ENCODE measurements at regions not wholly inside any gene's neighbourhood (a gene's known extent, or its start where the extent isn't known, plus 50 kb on each side); places are given as distances from the start of the nearest gene placed in this dataset.

DNA sequence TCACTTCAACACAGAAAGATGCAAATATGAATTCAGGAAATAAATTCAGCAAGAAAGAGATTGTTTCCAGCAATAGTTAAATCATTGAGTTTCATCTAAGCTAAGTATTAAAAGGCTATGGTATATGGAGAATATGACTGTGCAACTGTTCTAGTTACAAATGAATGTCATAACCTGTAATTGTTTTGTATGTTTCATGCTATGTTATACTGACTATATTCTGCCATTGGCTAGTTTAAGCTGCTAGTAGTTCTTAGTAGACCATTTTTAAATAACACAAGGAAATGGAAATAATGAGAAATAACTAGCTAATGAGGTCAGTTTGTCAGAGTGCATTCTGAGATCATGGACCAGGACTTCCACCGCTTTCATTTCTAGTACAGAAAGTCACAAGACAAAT, 1154.9 kb upstream of the TMEFF2 start:
- no peak for DNase-seq

DNA sequence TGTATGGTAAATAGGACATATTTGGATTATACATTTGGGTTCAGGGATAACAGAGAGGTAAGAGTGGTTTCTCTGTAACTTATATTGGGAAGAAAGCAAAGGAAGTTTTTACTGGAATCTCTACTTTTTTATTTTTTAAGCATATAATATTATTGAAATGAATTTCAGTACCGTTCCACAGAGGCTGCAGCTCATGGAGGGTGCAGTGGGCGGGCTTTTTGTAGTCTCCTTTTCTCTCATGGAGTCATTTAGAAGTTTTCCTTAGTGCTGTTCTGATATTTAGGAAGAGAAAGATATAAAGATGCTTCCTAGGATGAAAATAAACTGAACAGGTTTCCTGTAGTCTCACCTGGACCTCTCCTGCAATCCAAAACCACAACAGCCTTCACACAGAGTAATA, 1153.3 kb upstream of the TMEFF2 start:
- no peak for DNase-seq

DNA sequence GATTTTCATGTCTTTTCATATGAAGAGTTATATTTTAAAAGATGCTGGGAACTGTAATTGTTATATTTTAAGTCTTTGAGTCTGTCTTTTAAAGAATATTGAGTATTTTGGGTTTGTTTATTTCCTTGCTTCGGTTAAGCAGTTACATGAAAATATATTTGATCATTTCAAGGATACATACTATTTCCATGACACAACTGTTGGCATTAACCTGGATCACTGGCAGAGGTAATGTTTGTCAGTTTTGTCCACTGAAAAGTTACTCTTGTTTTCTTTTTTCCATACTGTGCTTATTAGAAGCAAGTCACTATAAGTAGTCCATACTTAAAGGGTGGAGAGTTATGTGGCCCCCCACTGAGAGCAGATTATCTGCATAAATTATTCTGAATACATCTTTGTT, 1142.0 kb upstream of the TMEFF2 start:
- no peak for DNase-seq

DNA sequence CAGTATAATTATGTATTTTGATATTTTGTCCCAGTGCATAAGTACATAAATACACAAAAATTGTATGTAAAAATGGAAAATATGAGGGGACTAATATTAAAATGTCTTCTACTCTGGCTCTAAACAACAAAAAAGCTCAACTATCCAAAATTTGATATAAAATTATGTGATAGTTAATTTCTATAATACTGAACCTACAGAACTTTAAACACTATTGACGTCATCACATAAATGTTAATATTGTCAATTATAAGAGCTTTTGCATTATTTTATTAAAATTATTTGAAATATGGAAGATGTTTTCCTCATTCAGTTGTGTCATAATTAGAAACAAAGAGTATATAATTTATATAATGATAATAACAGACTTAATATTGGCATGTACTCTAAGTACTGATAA, 1139.7 kb upstream of the TMEFF2 start:
- no peak for DNase-seq

DNA sequence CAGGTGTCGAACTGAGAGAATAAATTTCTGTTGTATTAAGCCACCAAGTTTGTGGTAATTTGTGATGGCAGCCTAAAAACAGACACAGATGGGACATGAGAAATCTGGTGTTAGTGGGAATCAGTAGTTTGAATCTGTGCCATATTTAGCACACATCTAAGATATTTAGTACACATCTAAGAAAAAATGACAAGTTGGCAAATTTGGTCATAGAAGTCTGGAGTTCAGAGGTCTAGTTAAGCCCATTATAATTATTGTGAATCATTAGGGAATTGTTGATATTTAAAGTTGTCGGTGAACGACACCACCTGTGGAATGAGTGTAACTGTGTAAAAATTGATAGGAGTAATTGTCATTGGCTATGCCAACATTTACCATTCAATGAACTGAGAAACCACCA, 1138.8 kb upstream of the TMEFF2 start:
- DNase-seq, result no peak

DNA sequence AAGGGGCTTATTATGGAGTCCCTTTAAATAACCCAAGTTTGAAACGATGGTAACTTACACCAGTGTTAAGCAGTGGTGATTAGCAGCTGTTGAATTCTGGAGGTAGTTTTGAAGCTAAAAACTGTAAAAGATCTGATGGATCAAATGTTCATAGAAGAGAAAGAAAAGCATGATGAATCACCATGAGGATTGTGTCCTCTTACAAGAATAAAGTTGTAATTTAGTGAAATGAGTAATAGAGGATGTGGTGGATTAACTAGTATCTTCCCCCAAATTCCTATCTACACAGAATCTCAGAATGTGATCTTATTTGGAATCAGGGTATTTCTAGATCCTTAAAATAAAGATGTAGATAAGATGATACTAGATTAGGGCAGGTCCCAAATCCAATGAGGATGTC, 1138.2 kb upstream of the TMEFF2 start:
- no peak for DNase-seq

DNA sequence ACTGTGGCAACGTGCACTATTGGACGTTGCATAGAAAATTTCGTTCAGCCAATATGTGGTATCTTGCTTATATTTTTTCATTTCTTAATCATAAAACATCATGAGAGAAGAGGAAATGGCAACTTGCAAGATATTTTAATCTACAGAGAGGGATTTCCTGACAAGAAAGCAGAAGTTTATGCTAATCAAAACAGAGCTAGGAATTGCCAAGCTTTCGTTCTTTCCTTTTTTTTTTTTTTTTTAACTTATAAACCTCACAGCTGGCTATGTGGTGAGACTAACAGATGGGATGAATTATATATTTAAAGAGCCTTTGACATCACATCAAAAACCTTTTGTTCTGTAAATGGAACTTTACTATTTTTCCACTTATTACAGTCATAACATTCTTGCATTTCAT, 1136.9 kb upstream of the TMEFF2 start:
- no peak for DNase-seq

DNA sequence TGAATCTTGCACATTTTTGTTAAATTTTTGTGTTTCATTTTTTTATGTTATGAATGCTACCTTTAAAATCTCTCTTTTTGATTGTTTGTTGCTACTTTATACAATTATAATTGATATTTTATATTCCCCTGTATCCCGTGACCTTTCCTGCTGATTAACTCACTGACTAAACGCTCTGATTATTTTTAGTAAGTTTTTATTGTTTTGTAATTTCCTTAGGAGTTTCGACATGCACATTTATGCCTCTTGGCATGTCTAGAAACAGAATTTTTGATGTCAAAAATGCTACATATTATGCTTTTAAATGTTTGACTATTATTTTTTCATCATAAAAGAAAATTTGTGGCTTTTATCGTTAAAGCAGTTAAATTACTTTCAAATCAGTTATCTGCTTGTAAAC, 1131.6 kb upstream of the TMEFF2 start:
- no peak for DNase-seq

DNA sequence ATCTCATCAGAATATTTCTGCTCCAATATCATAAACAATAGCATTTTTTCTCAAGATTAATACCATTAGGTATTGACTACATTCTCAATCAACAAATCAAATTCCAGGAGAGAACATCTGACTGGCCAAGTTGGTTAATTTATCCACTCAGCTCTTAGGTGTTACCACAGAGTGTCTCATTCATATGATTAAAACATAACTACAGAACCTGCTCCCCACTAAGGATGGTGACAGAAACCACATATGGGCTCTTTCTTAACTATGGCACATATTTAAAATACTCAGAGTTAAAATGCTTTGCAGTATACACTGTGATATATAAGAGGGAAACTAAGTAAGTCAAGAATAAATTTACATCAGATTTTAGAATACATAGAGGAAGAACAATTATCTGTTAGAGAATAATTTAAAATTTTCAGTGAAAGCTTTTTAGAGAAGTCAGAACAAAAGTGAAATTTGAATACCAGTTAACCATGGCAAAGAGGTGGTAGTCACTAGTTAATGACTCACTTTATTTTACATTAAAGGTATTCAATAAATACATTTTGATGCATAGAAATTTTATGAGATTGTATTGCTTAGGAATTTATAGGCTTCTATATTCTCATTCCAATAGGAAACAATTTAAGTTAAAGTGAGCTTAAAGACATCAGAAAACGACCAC, 1120.8 kb upstream of the TMEFF2 start:
- DNase-seq, result no peak

DNA sequence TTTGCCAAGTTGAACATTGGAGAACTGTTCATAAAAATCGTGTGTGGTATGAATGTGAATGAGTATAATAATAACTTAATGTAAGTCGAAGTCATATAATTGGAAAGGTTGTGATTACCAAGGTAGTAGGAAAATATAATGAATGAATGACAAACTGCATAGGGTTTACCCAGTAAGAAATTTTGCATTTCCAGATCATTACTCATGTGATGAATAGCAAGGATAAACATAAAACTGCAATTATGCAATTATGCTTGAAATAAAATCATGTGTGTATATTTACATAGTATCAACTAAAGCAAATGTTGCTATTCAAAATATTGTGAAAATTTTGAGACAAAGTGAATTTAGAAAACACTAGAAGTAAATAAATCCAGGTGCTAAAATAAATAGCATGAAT, 1108.7 kb upstream of the TMEFF2 start:
- peak; percentile 67 for DNase-seq

DNA sequence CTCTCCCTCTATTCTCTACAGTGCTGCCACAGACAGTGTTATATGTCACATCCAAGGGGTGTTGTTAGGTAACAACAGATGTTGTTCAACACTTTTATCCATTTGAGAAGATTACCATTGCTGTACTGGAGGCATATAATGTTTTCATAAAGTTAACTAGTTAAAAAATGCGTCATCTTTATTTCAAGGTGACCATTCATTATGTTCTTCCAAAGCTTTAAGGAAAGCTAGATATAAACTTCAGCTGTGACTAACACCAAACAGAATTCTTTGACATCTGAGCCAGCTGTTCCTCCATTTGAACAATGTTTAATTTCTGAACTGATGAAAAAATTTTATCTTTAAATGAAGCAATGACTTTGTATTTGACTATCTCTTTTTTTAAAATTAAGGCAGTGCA, 1099.6 kb upstream of the TMEFF2 start:
- no peak for DNase-seq

DNA sequence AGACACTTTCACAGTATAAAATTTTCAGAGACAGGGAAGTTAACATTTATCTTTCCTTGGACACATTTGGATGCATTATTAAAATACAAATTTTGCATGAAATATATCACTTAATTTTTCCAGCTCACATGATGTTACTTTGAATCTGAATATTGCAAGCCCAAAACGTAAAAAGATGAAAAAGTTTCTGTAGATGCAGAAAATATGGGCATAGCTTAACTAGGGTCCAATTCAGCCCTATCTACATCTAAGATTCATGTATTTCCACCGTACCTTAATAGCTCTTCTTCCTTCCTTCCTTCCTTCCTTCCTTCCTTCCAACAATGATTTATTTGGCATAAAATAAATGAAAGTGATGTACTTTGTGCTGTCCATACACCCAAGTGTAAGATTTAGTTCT, 1084.6 kb upstream of the TMEFF2 start:
- DNase-seq, result no peak

DNA sequence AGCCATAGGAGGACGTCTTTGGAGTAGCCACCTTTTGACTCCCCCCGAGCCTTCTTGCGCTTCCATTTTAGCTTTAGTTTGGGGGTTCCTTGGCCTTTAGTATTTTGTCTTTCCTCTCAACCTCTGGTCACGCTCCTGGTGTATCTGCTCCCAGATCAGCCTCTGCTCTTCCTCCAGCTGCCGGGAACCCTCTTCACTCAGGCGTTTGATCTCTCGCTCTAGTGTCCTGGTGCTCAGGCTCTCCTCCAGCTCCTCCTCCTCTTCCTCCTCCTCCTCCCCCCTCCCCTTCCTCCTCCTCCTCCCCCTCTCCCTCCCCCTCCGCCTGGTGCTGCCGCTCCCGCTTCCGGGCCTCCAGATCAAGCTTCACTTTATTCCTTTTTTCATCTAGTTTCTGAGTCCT, 1082.3 kb upstream of the TMEFF2 start:
- DNase-seq, result no peak

DNA sequence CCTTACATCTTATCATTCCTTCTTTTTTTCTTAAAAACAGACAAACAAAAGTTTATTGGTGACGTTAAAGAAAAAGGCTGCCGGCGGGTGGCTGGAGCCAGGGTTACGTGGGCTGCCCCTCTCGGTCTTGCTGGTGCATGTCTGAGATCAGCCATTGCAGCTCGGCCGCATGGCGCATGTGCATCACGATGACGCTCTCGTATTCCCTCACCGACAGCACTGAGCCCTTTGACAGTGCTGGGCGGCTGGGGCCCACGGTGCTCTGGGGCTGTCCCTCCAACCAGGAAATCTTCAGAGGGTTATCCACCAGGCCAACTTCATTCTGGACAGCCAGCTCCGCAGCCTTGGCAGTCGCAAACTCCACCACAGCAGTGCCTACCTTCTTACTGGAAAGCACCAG, 1081.8 kb upstream of the TMEFF2 start:
- no peak for DNase-seq

DNA sequence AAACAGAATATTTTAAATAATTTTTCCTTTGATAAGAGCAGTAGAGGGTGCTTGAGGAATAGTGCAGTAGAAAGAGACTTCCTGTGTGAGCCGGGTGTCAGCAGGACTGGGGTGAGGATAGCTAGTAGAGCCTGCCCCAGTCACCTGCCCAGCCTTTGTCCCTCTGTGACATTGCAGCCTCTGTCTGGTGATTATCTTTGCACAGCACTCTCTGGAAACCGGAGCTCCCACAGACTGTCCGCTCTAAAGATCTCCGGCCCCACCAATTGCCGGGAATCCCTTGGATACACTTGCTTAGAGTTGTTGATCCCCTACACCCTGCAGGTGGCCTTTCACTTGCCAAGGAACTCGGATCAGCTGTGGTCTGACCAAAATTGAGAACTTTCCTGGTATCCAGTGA, 1081.3 kb upstream of the TMEFF2 start:
- no peak for DNase-seq

DNA sequence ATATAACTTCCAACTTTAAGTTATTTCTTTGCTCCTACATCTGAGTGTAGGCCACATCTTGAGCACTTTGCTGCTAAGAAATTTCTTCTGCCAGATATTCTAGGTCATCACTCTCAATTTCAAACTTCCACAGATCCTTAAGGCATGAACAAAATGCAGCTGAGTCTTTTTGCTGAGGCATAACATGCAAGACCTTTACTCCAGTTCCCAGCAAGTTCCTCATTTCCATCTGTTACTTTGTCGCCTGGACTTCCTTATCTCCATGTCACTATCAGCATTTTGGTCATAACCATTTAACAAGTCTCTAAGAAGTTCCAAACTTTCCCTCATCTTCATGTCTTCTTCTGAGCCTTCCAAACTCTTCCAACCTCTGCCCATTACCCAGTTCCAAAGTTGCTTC, 1077.3 kb upstream of the TMEFF2 start:
- DNase-seq, result no peak

DNA sequence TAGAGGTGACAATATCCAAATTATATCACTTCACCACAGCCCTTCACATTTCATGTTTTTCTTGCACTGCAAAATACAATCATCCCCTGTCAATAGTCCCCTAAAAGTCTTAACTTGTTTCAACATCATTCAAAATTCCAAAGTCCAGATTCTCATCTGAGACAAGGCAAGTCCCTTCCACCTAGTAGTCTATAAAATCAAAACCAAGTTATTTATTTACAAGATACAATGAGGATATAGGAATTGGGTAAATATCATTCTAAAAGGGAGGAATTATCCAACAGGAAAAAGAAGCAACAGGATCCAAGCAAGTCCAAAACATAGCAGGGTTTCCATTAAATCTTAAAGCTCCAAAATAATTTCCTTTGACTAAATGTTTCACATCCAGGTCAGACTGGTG, 1076.1 kb upstream of the TMEFF2 start:
- DNase-seq, result no peak

DNA sequence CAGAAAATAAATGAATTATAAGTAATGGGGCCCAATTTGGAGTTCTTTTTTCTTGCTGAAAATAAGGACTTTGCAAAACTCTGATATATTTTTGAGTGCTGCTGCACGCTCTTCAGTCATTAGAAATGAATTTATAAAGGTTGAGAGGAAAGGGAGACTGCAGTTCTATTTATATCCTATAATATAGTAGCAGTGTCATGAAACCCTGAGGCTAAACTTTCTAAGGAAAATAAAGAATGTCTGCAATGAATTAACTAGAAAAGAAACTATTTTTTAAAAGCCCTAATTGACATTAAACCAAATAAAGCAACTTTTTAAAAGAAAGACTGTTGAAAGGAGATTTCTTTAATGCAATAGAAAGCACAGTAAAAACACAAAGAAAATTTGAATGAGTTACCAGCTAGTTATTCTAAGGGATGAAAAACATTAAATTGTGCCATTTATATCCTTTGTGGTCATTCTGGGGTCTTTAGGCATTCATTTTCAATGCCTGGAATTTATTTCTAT, 1072.8 kb upstream of the TMEFF2 start:
- DNase-seq, result no peak

DNA sequence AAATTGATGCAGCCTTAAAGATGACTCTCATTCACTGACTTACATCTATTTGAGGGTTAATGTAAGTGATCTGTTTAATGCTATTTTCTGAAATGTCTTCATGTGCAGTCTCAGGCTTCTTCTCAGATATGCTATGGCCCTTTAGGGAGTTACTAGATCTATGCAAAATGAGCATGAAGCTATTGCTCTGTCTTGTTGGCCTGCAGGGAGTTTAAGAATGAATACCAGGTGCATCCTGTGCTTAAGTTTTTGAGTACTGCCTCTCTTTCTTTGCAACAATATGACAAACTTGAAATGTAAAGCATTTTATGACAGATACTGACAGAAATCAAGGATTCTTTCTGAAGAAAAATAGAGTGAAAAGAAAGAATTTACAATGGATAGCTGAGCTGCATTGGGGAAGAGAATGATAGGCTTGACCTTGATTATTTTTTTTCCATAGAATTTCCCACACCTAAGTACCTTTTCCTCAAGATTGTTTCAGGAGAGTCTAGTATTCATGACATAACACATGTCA, 1058.3 kb upstream of the TMEFF2 start:
- no peak for DNase-seq

DNA sequence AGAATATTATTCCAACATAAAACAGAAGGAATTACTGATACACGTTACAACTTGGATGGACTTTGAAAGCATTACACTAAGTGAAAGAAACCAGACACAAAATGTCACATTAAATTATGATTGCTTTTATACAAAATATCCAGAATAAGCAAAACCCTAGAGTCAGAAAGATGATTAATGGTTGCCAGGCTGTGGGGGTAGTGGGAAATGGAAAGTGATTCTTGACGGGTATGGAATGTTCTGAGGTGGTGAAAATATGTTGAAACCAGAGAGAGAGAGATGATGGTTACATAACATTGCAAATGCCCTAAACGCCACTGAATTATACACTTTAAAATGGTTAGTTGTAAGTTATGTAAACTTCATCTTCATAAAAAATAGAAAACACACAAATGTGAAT, 1057.2 kb upstream of the TMEFF2 start:
- no peak for DNase-seq

DNA sequence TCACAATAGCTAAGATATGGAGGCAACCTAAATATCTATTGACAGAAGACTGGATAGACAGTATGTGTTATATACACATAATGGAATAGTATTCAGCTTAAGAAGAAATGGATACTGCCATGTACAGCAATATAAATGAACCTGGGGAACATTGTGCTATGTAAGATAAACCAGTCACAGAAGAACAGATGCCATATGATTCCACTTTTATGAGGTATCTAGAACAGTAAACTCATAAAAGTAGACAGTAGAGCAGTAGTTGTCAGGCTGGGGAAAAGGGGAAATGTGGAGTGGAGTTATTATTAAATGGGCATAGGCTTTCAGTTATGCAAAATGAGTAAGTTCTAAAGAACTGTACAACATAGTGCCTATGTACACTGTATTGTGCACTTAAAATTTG, 1055.7 kb upstream of the TMEFF2 start:
- no peak for DNase-seq

DNA sequence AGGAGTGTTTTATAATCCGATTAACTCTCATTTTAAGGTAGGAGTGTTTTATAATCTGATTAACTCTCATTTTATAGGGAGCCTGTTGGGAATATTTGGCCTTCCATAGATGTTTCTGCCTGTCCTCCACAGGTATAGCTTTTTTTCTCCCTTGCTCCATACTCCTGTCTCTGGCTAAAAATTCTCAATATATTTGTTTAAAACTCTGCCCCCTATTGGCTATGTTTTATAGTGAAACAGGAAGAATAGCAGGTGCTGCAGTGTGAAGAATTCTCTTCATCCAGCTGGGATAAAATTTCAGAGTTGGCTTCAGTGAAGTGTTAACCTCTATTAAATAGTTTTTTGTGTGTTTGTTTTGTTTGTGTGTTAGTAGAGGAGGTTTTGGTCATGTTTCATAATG, 1046.0 kb upstream of the TMEFF2 start:
- DNase-seq, result no peak

DNA sequence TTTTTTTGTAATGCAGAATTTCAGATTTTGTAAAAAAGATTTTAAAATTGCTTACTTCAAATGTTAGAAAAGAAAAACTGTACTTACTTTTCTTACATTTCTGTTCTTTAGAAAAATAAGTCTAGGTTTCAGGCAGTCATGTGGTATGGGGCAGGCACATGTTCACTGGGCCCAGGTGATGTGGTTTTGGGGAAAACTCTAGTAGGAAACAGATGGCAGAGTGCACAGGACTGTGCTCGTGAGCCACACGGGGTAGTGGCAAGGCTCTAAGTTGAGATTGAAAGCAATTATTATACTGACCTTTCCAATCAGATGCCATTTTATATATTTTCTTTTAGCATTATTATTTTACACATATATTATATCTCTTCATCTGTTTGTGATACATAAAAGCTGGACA, 1036.9 kb upstream of the TMEFF2 start:
- DNase-seq, result no peak

DNA sequence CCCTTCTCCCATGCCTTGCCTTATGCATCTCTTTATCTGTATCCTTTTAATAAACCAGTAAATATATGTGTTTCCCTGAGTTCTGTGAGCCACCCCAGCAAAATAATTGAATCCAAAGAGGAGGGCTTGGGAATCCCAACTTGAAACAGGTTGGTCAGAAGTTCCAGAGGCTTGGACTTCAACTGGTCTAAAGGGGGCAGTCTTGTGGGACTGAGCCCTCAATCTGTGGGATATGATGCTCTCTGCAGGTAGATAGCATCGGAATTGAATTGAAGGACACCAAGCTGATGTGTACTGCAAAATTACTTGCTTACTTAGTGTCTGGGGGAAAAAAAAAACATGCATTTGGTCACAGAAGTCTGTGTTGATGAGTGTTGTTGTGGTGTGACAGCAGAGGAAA, 1033.5 kb upstream of the TMEFF2 start:
- DNase-seq, result no peak

DNA sequence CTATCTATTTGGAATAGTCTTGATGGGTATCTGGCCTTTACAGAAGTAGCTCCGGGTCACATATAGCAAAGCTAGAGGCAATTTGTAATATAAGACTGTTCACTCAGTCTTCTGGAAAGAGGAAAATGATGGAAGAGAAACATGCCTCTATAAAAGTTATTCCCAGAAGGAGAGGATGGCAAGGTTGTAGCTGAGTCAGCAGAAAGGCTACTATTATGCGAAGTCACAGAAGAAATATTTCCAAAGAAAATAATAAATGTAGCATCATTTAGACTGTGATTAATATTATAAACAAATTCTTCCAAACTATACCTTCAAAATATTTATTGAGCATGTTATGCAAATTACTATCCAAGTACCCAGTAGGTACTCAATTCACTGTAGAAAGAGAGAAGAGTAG, 1027.7 kb upstream of the TMEFF2 start:
- no peak for DNase-seq

Data from NCI-H1436 (cell line).